NB4 (cell line): ENCODE measurements at regions not wholly inside any gene's neighbourhood (a gene's known extent, or its start where the extent isn't known, plus 50 kb on each side); places are given as distances from the start of the nearest gene placed in this dataset.

Experiments used
- CTCF ChIP-seq: IDR thresholded peaks from one replicate; pipeline ENCODE4 v1.5.1; 2012; ENCODE audit warnings: low read depth, low read length
- MAX ChIP-seq: IDR thresholded peaks from 2 replicates; pipeline ENCODE4 v1.6.1; 2011; ENCODE audit warnings: low read depth, low read length
- MYC ChIP-seq: IDR thresholded peaks from 2 replicates; pipeline ENCODE4 v1.6.1; 2011; ENCODE audit warnings: low read depth, low read length
- POLR2A ChIP-seq: IDR thresholded peaks from 2 replicates; pipeline ENCODE4 v1.6.1; 2011; ENCODE audit warnings: mild to moderate bottlenecking; ENCODE audit not compliant: insufficient read length; ENCODE audit errors: extremely low read depth

GRCh38 chr16:79295162-79295561 is 305.4 kb downstream of the MAF start:
- TF ChIP-seq CTCF: no peak
- no peak for TF ChIP-seq MYC
- no peak for TF ChIP-seq POLR2A
- TF ChIP-seq MAX: no peak
